ENCODE measurements at regions not wholly inside any gene's neighbourhood (a gene's known extent, or its start where the extent isn't known, plus 50 kb on each side); places are given as distances from the start of the nearest gene placed in this dataset.

GRCh38 chr5:88976914-88977313 is 93.9 kb upstream of the MEF2C start:
- TF ChIP-seq, protein P1, sequence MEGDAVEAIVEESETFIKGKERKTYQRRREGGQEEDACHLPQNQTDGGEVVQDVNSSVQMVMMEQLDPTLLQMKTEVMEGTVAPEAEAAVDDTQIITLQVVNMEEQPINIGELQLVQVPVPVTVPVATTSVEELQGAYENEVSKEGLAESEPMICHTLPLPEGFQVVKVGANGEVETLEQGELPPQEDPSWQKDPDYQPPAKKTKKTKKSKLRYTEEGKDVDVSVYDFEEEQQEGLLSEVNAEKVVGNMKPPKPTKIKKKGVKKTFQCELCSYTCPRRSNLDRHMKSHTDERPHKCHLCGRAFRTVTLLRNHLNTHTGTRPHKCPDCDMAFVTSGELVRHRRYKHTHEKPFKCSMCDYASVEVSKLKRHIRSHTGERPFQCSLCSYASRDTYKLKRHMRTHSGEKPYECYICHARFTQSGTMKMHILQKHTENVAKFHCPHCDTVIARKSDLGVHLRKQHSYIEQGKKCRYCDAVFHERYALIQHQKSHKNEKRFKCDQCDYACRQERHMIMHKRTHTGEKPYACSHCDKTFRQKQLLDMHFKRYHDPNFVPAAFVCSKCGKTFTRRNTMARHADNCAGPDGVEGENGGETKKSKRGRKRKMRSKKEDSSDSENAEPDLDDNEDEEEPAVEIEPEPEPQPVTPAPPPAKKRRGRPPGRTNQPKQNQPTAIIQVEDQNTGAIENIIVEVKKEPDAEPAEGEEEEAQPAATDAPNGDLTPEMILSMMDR (conservative IDR thresholded peaks at IDR 0.05; ENCODE audit: low read length), result no peak
- TF ChIP-seq EZH2phosphoT487 (IDR thresholded peaks at IDR 0.05; ENCODE audit: borderline replicate concordance, low read depth, low read length), result no peak

Measured in OCI-LY7 (cell line).